ENCODE measurements at regions not wholly inside any gene's neighbourhood (a gene's known extent, or its start where the extent isn't known, plus 50 kb on each side); places are given as distances from the start of the nearest gene placed in this dataset.
"Not testable (repeated sequence)": the region's sequence is repeated elsewhere in the genome, so short reads cannot be mapped to it uniquely, and the experiment has no call there.

- DNase-seq, result no peak
Measured at GRCh38 chr16:6836766-6837165, 495.9 kb upstream of the RBFOX1 start.

GRCh38 chr16:6835941-6836340 lies 496.7 kb upstream of the RBFOX1 start:
- DNase-seq, result no peak

GRCh38 chr16:6835516-6835915 lies 497.1 kb upstream of the RBFOX1 start:
- no peak for DNase-seq

DNA sequence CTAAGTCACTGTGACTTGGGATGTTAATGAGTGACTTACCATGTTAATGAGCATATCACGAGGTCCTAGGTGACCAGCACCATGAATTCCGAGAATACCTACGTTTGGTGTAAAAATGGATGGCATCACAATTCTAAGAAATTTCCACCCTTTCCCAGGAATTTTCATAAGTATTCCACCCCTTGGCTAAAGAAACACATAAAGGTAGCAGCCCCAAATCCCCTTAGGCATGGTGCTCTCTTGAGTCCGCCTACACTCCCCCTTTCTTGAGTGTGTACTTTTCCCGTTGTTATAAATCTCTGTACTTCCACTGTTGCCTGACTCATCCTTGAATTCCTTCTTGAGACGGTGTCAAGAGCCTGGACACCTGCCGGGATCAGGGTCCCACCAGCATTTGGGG lies 504.0 kb upstream of the RBFOX1 start:
- no peak for DNase-seq

- no peak for DNase-seq
Measured at GRCh38 chr16:6827931-6828330, 504.7 kb upstream of the RBFOX1 start.

DNA sequence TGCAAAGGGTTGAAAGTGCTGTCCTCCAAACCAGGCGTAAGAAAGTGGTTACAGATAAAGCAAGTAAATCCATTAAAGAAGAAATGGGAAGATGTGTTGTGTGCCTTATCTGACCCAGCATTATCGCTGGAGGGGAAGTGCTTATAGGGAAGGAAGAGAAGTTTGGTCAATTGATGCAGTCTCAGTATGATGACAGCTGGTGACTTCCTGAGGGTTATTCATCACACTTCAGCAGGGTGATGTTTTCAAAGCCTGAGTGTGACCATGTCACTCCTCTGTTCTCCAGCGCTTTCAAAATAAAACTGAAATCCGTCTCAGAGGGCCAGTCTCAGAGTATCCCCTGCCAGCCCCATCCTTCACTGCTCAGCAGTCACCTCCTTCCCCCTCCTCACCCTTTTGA lies 505.4 kb upstream of the RBFOX1 start:
- DNase-seq, result peak in 1 of 2 donors; percentile 6

DNA sequence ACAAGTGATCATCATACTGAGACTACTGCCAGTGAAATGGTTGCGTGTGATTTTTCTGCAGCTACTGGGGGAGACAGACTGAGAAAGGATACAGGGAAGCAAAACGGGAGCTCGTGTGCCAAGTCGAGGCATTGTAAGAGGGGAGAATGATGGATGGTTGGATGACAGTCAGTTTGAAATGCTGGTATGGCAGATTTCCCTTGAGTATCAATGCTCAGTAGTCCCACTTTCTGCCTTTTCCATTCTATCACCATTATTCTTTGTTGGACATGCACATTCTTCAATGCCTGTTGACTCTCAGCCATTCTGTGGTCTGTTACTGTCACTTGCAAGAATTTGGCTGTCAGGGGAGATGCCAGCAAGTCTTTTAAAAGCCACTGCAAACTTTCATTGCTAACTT lies 510.6 kb upstream of the RBFOX1 start:
- no peak for DNase-seq

DNA sequence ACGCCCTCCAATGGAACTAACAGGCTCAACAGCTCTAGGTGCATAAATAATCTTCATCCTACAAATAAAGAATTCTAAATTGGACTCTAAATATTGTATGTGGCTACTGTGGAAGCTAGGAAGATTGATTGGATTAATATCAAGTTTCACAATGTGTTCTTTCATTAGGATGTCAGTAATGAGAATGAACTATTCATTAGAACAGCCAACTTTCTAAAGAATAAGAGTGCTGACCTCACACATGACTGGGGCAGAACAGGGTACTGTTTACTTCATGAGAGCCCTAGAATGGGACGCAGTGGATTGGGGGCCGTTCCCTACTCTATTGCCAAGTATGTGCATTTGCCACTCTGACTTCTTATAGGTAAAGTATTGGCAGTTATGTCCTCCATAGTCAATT lies 528.2 kb upstream of the RBFOX1 start:
- DNase-seq, result no peak

- DNase-seq, result no peak
Measured at GRCh38 chr16:6803176-6803575, 529.5 kb upstream of the RBFOX1 start.

- no peak for DNase-seq
Measured at GRCh38 chr16:6797223-6797622, 535.4 kb upstream of the RBFOX1 start.

DNA sequence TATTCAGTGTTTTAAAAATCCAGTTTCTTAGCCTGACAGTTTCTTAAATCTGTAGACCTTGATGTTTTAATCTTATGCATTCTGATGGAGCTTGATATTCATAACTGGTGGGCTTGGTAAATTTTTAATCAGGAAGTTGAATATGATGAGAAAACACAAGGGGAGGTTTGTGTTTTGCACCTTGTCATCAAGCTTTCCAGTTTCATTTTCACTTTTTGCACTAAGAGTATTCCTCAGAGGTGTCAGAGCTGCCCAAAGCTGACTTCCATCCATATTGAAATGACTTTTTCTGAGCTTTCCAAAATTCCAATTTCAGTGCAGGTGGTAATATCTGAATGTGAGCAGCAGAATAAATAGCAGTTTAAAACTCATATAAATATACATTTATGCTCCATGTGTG lies 555.0 kb upstream of the RBFOX1 start:
- DNase-seq, result no peak

- DNase-seq, result no peak
Measured at GRCh38 chr16:6775712-6776111, 556.9 kb upstream of the RBFOX1 start.

GRCh38 chr16:6771956-6772355 lies 560.7 kb upstream of the RBFOX1 start:
- no peak for DNase-seq

DNA sequence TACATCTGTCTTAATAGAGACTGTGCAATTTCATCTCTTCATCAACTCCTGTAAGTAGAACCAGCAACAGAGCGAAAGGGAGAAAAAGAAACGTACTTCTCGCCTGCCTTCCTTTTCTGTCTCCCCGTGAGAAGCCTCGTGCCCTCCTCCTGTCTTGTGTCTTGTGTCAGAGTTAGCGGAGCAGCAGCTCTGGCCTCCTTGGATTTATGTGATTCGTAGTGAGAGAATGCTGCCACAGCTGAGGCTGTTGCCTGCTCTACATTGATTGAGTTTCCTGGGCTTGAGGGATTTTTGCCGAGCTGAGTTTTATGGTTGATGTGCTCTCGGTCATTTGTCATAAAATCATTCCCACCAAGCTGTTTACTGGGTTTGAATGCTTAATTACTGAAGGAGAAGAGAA lies 579.1 kb upstream of the RBFOX1 start:
- no peak for DNase-seq

DNA sequence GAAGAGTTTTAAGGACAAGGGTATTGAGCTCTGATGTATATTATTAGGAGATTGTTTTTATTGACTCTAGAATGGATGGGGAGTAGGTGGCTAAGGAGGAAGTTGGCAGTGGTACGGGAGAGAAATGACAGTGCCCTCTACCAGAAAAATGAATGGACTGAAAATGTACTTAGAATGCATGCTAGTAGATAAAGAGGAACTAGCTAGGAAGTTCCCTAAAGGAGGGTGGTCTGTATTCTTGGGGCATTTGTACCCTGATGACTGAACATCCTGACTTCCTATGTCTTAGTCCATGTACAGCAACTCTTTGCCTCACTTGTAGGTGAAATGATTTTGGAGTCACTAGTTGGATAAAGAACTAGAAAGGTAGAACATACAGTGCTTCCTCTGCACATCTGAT lies 581.5 kb upstream of the RBFOX1 start:
- DNase-seq, result peak in 1 of 2 donors; percentile 29

GRCh38 chr16:6749698-6750097 lies 582.9 kb upstream of the RBFOX1 start:
- DNase-seq, result peak in 1 of 2 donors; percentile 14

DNA sequence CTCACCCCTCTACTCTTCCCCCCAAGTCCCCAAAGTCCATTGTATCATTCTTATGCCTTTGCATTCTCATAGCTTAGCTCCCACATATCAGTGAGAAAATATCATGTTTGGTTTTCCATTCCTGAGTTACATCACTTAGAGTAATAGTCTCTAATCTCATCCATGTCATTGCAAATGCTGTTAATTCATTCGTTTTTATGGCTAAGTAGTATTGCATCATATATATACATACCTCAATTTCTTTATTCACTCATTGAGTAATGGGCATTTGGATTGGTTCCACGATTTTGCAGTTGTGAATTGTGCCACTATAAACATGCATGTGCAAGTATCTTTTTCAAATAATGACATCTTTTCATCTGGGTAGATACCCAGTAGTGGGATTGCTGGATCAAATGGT lies 596.3 kb upstream of the RBFOX1 start:
- DNase-seq, result not testable (repeated sequence)

DNA sequence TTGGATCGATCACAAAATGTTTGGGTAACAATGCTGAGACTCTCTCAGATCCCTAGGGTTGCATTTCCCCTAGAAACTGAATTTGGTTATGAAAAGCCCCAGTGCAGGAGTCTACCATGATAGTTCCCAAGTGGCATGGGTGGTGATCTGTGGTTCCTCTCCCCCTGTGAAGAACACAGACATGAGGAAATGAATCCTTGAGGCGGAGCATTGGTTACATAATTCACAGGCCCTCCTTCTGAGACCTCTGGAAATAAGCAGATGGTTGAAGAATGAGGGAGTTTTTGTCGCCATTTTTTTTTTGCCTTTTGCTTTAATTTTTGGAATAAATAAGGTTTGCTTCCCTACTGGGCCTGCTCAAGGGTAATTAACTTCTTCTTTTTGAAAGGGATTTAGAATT lies 597.0 kb upstream of the RBFOX1 start:
- no peak for DNase-seq

DNA sequence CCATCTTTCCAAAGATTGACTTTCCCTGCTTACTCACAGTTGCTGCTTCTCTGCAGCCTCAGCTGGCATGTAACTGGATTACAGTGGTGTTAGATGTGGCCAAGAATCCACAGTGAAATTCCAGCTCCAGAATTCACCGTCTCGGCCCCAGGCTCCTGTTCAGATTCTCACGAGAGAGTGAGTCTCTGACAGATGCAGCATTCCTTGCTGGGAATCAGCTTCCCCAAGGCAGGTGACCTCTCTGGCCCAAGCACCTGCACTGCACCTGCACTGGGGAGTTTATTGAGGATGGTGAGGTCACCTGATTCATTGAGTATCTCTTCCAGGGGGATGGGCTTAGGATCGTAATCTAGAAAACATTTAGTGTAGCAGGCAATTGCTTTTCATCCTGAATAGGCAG lies 600.5 kb upstream of the RBFOX1 start:
- DNase-seq, result no peak

DNA sequence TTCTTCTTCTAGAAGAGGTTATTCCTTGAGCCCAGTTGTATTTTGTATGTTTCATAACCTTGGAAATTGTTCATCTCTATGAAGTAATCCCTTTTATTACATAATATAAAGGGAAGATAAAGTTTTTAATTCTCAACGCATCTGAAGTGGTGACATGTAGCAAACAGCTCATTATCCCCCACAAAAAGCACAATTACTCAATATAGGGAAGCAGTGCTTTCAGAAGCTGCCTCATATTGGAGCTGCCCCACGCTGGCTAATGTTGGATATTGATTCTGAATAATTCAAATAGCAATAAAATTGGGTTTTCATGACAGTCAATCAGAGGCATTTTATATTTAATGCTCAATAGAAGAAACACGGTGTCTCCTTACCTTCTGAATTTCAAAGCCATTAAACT lies 604.3 kb upstream of the RBFOX1 start:
- no peak for DNase-seq

DNA sequence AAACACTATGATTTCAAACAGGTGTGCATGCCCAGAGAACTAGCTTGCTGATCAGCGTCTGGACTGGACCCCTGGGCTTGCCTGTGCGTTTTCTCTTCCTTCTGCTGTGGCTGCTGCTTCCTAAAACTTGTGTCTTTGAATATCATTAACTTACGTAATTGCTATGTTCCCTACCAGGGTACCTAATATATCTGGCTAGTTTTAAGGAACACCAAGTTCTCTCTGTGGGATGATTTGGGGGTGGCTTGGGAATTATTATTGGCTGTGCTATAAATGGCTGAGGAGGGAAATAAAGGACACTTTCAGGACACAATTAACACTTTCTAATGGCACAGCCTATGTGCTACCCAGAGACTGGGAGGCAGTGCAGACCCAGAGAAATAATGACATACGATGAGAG lies 606.0 kb upstream of the RBFOX1 start:
- no peak for DNase-seq

DNA sequence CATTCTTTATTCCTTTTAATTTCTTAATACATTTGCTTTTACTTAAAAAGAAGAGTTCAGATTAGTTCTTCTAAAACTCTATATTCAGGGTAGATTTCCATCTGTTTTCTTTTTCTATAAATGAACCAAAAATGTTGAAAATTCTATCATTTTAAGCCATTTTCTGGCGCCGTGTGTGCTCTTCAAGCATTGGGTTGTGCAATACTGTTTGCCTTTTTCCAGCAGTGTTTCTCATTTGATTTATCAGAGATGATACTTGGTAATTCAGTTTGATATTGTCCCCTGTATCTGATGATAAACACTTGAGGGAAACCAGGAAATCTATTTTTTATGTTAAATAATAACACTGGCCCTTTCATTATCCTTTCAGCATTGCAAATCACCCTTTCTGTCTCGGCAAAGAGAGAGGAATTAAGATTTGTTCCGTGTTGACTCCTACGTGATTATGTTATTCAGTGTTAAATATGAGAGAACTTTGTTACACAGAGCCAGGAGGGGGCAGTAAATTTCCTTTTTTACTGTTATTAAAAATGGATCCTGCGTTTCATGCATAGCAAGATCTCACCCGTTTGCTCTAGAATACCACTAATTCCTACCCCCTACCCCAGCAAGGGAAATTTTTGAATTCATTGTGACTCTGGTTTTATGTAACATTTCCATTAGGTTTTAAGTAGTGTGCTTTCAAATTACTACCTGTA lies 606.9 kb upstream of the RBFOX1 start:
- DNase-seq, result no peak

- DNase-seq, result not testable (repeated sequence)
Measured at GRCh38 chr16:6725206-6725605, 607.4 kb upstream of the RBFOX1 start.

GRCh38 chr16:6722786-6723185 lies 609.9 kb upstream of the RBFOX1 start:
- DNase-seq, result no peak

DNA sequence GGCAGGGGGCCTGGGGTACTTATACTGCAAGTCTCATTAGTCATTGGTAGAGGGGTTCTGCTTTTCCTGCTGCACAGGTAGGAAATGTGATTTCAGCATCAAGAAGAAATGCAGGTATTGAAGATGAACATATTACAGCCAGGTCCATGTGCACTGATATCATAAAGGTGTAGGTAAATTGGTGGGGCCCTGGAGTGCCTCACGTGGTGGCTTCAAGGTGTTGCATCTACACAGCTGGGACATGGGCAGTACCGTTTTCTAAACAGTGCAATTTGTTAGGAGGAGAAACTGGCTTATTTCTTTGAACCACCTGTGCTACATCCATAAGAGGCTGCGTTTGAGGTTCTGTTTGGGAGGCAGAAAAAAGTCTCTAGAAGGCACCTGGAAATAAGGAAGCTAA lies 618.1 kb upstream of the RBFOX1 start:
- no peak for DNase-seq

GRCh38 chr16:6709736-6710135 lies 622.9 kb upstream of the RBFOX1 start:
- DNase-seq, result no peak

Measured in bone marrow (tissue), 2 donors.